ENCODE measurements at regions not wholly inside any gene's neighbourhood (a gene's known extent, or its start where the extent isn't known, plus 50 kb on each side); places are given as distances from the start of the nearest gene placed in this dataset.

GRCh38 chr21:14846621-14847020 is 218.2 kb downstream of the NRIP1 start:
- POLR2A ChIA-PET: no interaction called here
- TF ChIP-seq CTCF (IDR thresholded peaks at IDR 0.05; ENCODE audit: insufficient read depth, low read depth, low read length): no peak
- Histone ChIP-seq H3K4me3 (ENCODE audit: low read depth, low read length) (no peak overlapping the region), H3K36me3 (ENCODE audit: control insufficient read depth, insufficient read depth, low read length) (no peaks in the 10 kb centered on the region), H3K27me3 (ENCODE audit: control insufficient read depth, insufficient read depth, low read length) (no peaks in the 10 kb centered on the region)
- DNase-seq (ENCODE audit: low read depth): no peak
- CTCF ChIA-PET: no interaction called here

- TF ChIP-seq CTCF (IDR thresholded peaks at IDR 0.05; ENCODE audit: insufficient read depth, low read depth, low read length): no peak
- CTCF ChIA-PET: no interaction called here
- Histone ChIP-seq H3K36me3 (ENCODE audit: control insufficient read depth, insufficient read depth, low read length) (no peaks in the 10 kb centered on the region), H3K27me3 (ENCODE audit: control insufficient read depth, insufficient read depth, low read length) (no peaks in the 10 kb centered on the region), H3K4me3 (ENCODE audit: low read depth, low read length) (no peak overlapping the region)
- DNase-seq (ENCODE audit: low read depth): no peak
- POLR2A ChIA-PET: no interaction called here
Measured at GRCh38 chr21:14844001-14844400, 220.8 kb downstream of the NRIP1 start.

- no peak for TF ChIP-seq CTCF (IDR thresholded peaks at IDR 0.05; ENCODE audit: insufficient read depth, low read depth, low read length)
- Histone ChIP-seq H3K27me3 (ENCODE audit: control insufficient read depth, insufficient read depth, low read length) (no peaks in the 10 kb centered on the region), H3K4me3 (ENCODE audit: low read depth, low read length) (no peak overlapping the region), H3K36me3 (ENCODE audit: control insufficient read depth, insufficient read depth, low read length) (no peaks in the 10 kb centered on the region)
- POLR2A ChIA-PET: no interaction called here
- CTCF ChIA-PET: interaction anchor here (0.7 to 1.0 kb wide), 2 partner anchors 21 to 145 kb away, joined by 3 read pairs; no protein-coding TSS in a partner anchor
- no peak for DNase-seq (ENCODE audit: low read depth)
Measured at GRCh38 chr21:14842601-14843000, 222.2 kb downstream of the NRIP1 start.

GRCh38 chr21:14841511-14842472 is 223.0 kb downstream of the NRIP1 start:
- H3K27me3 ChIP-seq (ENCODE audit: control insufficient read depth, insufficient read depth, low read length): no peaks in the 10 kb centered on the region
- DNase-seq (ENCODE audit: low read depth): no peak
- TF ChIP-seq CTCF (IDR thresholded peaks at IDR 0.05; ENCODE audit: insufficient read depth, low read depth, low read length): no peak
- CTCF ChIA-PET: interaction anchor here (0.7 kb wide), 1 partner anchor 146 kb away, joined by 3 read pairs; no protein-coding TSS in a partner anchor
- H3K36me3 ChIP-seq (ENCODE audit: control insufficient read depth, insufficient read depth, low read length): no peaks in the 10 kb centered on the region
- POLR2A ChIA-PET: no interaction called here
- H3K4me3 ChIP-seq (ENCODE audit: low read depth, low read length): no peak overlapping the region

- no peak for DNase-seq (ENCODE audit: low read depth)
- ChIA-PET CTCF (no interaction called here), POLR2A (no interaction called here)
- no peak for TF ChIP-seq CTCF (IDR thresholded peaks at IDR 0.05; ENCODE audit: insufficient read depth, low read depth, low read length)
- Histone ChIP-seq H3K36me3 (ENCODE audit: control insufficient read depth, insufficient read depth, low read length) (no peaks in the 10 kb centered on the region), H3K27me3 (ENCODE audit: control insufficient read depth, insufficient read depth, low read length) (no peaks in the 10 kb centered on the region), H3K4me3 (ENCODE audit: low read depth, low read length) (no peak overlapping the region)
Measured at GRCh38 chr21:14838400-14838799, 226.4 kb downstream of the NRIP1 start.
